PFSK-1 (cell line): ENCODE measurements at regions not wholly inside any gene's neighbourhood (a gene's known extent, or its start where the extent isn't known, plus 50 kb on each side); places are given as distances from the start of the nearest gene placed in this dataset.

Source experiments
- FOXP2 ChIP-seq: optimal IDR thresholded peaks from 2 replicates; pipeline ENCODE3; 2011; ENCODE audit warnings: borderline replicate concordance, control low read depth, inconsistent platforms; ENCODE audit not compliant: insufficient read depth; ENCODE audit errors: extremely low read length, extremely low read depth
- POLR2AphosphoS5 ChIP-seq: IDR thresholded peaks from 2 replicates; pipeline ENCODE4 v1.6.1; 2012; ENCODE audit warnings: low read depth, mild to moderate bottlenecking, control low read depth, low read length, moderate library complexity
- SIN3A ChIP-seq: IDR thresholded peaks from 2 replicates; pipeline ENCODE4 v1.6.1; 2012; ENCODE audit warnings: mild to moderate bottlenecking, low read length, moderate library complexity, borderline replicate concordance; ENCODE audit not compliant: insufficient read depth
- TAF1 ChIP-seq: IDR thresholded peaks from 2 replicates; pipeline ENCODE4 v1.6.1; 2012; ENCODE audit warnings: low read length, control low read depth, borderline replicate concordance; ENCODE audit not compliant: insufficient read depth
- TF ChIP-seq, protein P1 (sequence below), 2 experiments: IDR thresholded peaks; 2 replicates each; pipeline versions ENCODE4 v1.6.1 to v1.8.0; 2011 to 2012; ENCODE audit warnings: low read depth in 2 of 2, low read length in 2 of 2, control low read depth in 1 of 2, inconsistent platforms in 1 of 2, mild to moderate bottlenecking in 1 of 2, moderate library complexity in 1 of 2; ENCODE audit not compliant: insufficient read depth in 1 of 2

DNA sequence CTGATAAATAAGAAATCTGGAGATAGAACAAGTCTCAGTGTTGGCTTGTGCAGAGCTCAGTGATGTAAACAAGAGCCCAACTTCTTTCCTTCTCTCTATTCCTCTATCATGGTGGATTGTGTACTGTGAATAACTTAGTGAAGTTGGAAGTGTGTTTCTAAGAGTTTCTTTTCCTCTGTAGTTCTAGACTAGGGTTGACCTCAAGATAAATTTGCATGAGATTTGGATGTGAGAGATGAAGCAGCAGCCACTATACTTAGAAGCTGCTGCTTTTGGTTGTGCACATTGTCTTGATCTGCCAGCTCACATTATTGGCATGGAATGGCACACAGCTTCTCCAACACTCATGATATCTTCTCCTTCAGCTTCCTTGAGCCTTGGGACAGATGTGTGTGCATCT is 198.9 kb upstream of the ZP4 start:
- TF ChIP-seq POLR2AphosphoS5: no peak
- TF ChIP-seq TAF1: no peak
- no peak for TF ChIP-seq FOXP2
- TF ChIP-seq, protein P1, sequence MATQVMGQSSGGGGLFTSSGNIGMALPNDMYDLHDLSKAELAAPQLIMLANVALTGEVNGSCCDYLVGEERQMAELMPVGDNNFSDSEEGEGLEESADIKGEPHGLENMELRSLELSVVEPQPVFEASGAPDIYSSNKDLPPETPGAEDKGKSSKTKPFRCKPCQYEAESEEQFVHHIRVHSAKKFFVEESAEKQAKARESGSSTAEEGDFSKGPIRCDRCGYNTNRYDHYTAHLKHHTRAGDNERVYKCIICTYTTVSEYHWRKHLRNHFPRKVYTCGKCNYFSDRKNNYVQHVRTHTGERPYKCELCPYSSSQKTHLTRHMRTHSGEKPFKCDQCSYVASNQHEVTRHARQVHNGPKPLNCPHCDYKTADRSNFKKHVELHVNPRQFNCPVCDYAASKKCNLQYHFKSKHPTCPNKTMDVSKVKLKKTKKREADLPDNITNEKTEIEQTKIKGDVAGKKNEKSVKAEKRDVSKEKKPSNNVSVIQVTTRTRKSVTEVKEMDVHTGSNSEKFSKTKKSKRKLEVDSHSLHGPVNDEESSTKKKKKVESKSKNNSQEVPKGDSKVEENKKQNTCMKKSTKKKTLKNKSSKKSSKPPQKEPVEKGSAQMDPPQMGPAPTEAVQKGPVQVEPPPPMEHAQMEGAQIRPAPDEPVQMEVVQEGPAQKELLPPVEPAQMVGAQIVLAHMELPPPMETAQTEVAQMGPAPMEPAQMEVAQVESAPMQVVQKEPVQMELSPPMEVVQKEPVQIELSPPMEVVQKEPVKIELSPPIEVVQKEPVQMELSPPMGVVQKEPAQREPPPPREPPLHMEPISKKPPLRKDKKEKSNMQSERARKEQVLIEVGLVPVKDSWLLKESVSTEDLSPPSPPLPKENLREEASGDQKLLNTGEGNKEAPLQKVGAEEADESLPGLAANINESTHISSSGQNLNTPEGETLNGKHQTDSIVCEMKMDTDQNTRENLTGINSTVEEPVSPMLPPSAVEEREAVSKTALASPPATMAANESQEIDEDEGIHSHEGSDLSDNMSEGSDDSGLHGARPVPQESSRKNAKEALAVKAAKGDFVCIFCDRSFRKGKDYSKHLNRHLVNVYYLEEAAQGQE (IDR thresholded peaks at IDR 0.05; ENCODE audit: insufficient read depth in 1 of 2, low read depth in 2 of 2, low read length in 2 of 2): no peak
- no peak for TF ChIP-seq SIN3A

DNA sequence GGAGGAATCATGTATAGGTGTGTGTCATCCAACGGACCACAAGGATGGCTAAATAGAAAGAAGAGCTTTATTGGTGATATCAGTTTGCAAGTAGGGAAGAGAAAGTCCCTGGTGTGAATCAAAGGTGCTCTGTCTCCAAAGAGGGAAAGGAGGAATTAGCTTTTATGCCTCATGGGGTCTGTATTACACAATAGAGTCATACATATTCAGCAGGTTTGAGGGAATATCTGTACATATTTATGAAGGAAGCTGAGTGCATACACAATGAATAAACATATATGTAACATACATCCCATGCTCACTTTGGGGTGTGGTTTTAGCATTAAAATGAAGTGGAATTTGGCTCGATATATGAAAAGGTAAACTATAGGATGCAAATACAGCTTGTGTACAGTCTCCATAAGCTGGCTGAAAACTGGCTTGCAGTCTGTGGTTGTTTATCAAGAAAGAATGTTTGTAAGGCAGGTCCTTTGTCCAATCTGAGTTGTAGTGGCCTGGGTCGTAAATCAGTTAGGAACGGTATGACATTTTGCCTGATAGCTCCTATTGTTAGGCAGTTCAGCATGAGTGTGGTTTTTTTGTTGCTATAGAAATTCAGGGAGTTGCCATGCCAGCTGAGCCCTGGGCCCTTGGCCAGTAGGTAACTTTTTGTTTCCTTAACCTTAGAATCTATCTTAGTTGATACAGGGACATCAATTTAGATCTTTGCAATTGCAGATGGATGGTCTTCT is 198.0 kb upstream of the ZP4 start:
- no peak for TF ChIP-seq FOXP2
- TF ChIP-seq, protein P1 (IDR thresholded peaks at IDR 0.05; ENCODE audit: insufficient read depth in 1 of 2, low read depth in 2 of 2, low read length in 2 of 2): no peak

DNA sequence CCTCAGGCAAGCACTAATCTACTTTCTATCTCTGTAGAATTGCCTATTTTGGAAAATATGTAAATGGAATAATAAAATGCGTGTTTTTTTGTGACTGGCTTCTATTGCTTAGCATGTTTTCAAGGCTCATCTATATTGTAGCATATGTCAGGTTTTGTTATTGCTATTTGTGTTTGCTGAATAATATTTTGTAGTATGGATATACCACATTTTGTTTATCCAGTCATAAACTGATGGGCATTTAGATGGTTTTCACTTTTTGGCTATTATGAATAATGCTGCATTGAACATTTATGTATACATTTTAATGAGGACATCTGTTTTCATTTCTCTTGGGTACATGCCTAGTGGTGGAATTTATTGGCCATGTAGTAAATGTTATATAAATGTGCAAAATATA is 183.3 kb upstream of the ZP4 start:
- TF ChIP-seq TAF1: no peak
- no peak for TF ChIP-seq SIN3A
- TF ChIP-seq FOXP2: no peak
- no peak for TF ChIP-seq POLR2AphosphoS5
- TF ChIP-seq, protein P1 (IDR thresholded peaks at IDR 0.05; ENCODE audit: insufficient read depth in 1 of 2, low read depth in 2 of 2, low read length in 2 of 2): no peak

DNA sequence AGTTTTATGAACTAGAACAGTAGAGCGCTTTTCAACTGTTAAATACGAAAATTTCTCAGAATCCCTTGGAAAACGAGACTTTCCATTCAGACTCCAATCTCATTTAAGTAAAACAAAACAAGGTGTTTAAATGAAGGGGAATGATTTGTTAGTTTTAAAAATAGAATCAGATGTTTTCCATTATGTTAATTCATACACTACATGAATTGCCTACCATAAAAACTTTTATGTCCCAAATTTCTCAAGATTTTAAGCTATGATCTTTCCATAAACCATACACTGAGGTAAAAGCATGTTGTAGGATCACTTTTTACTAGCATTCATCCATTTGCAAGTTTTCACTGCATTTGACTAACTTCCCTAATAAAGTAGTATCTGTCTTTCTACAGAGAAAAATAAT is 180.3 kb upstream of the ZP4 start:
- TF ChIP-seq FOXP2 (no peak), POLR2AphosphoS5 (no peak), SIN3A (no peak), TAF1 (no peak)
- TF ChIP-seq, protein P1 (IDR thresholded peaks at IDR 0.05; ENCODE audit: insufficient read depth in 1 of 2, low read depth in 2 of 2, low read length in 2 of 2): no peak

DNA sequence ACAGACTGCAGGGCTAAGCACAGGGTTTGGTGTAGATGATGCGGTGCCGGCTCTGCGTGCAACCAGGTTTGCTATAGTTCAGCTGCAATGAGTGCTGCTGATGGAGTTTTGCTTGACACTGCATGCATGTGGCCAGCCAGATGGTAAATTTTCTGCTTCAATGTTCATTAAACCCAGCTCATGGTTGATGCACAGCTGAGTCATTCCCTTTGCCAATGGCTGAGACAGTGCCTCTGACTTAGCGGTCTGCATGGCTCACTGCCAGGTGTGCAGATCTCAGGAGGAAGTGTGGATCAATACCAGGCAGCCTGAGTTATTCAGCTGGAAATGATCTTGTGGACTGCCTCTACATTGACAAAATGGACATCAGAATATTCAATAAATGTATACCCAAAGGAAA is 172.7 kb upstream of the ZP4 start:
- no peak for TF ChIP-seq FOXP2
